22Rv1 (cell line): ENCODE measurements at regions not wholly inside any gene's neighbourhood (a gene's known extent, or its start where the extent isn't known, plus 50 kb on each side); places are given as distances from the start of the nearest gene placed in this dataset.

Experiments used
- ZFX ChIP-seq: fragments of 450-650 bp; IDR thresholded peaks from 2 replicates; pipeline ENCODE4 v1.6.1; 2017; ENCODE audit warnings: antibody characterized with exemption, borderline replicate concordance
- TF ChIP-seq, protein P1 (sequence below): fragments of 450-650 bp; IDR thresholded peaks from 2 replicates; pipeline ENCODE4 v1.5.1; 2017; ENCODE audit warnings: mild to moderate bottlenecking

DNA sequence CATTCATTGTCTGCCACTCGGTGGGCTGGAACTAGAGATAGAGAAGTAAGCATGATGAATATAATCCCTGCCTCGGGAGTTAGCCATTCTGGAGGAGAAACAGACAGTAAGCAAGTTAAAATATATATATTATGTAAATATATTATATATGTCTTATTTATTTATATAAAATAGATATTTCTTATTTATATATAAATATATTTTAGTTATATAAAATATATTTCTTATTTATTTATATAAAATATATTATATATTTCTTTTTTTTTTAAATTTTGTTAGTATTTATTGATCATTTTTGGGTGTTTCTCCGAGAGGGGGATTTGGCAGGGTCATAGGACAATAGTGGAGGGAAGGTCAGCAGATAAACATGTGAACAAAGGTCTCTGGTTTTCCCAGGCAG, 78.1 kb upstream of the TBX5 start:
- TF ChIP-seq, protein P1, sequence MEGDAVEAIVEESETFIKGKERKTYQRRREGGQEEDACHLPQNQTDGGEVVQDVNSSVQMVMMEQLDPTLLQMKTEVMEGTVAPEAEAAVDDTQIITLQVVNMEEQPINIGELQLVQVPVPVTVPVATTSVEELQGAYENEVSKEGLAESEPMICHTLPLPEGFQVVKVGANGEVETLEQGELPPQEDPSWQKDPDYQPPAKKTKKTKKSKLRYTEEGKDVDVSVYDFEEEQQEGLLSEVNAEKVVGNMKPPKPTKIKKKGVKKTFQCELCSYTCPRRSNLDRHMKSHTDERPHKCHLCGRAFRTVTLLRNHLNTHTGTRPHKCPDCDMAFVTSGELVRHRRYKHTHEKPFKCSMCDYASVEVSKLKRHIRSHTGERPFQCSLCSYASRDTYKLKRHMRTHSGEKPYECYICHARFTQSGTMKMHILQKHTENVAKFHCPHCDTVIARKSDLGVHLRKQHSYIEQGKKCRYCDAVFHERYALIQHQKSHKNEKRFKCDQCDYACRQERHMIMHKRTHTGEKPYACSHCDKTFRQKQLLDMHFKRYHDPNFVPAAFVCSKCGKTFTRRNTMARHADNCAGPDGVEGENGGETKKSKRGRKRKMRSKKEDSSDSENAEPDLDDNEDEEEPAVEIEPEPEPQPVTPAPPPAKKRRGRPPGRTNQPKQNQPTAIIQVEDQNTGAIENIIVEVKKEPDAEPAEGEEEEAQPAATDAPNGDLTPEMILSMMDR, result no peak
- no peak for TF ChIP-seq ZFX
